RPMI7951 (cell line): ENCODE measurements at regions not wholly inside any gene's neighbourhood (a gene's known extent, or its start where the extent isn't known, plus 50 kb on each side); places are given as distances from the start of the nearest gene placed in this dataset.
"Not testable (repeated sequence)": the region's sequence is repeated elsewhere in the genome, so short reads cannot be mapped to it uniquely, and the experiment has no call there.

Experiments used
- DNase-seq: peaks from one replicate; pipeline ENCODE4 v3.0.0-alpha.2; 2012; ENCODE audit warnings: low read depth

DNA sequence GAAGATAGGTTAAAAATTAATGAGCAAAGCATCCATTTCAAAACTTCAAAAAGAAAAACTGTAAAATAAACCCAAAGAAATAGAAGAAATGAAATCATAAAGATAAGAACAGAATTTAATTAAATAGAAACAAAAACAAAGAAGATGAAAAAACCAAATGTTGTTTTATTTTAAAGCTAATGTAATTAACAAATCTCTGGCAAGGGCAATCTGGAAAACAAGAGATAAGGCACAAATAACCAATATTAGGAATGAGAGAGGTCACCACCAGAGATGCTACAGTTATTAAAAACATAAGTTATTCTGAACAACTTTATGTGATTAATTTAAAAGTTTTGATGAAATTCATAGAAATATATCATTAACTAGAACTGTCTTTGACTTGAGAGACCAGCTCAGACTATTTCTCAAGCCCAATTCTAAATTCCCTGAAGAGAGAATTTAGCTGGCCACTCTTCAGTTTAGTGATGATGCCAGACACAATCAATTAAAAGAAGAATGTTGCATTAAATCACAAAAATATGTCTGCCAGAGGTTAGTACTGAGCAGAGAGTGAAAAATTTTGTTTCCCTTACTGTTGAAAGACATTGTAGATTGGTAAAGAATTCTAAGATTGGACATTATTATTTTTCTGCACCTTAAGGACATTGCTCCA is 227.4 kb upstream of the VLDLR start:
- not testable (repeated sequence) for DNase-seq

- no peak for DNase-seq
Measured at GRCh38 chr9:2395814-2396612, 225.6 kb upstream of the VLDLR start.

DNA sequence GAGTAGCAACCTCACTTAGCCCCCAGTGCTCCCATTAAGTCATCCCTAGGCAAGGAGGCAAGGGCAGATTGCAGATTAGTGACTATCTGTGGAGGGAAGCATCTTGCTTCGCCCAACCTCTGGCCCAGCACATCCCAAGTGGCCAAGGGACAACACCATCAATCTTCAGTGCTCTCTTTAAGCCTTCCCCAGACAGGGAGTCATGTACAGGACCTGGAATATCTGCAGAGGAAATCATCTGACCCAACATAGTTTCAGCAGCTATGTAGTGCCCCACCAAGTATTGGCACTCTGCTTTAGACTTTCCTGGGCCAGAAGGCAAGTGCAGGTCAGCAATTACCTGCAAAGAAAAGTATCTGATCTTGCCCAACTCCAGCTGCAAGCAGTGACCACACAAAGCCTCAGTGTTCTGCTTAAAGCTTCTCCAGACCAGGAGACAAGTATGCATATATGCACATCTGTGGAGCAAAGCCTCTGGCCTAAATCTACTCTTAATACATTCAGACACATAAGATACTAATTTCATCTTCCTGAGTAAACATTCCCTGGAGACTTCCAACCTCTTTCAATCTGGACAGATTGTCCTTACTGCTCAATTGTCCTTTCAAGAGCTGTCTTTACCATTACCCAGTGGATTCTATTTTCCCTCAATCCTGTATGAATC is 224.8 kb upstream of the VLDLR start:
- no peak for DNase-seq

DNA sequence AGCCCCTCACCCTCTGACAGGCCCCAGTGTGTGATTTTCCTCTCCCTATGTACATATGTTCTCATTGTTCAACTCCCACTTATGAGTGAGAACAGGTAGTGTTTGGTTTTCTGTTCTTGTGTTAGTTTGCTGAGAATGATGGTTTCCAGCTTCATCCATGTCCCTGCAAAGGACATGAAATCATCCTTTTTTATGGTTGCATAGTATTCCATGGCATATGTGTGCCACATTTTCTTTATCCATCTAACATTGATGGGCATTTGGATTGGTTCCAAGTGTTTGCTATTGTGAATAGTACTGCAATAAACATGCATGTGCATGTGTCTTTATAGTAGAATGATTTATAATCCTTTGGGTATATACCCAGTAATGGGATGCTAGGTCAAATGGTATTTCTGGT is 223.7 kb upstream of the VLDLR start:
- DNase-seq: not testable (repeated sequence)

DNA sequence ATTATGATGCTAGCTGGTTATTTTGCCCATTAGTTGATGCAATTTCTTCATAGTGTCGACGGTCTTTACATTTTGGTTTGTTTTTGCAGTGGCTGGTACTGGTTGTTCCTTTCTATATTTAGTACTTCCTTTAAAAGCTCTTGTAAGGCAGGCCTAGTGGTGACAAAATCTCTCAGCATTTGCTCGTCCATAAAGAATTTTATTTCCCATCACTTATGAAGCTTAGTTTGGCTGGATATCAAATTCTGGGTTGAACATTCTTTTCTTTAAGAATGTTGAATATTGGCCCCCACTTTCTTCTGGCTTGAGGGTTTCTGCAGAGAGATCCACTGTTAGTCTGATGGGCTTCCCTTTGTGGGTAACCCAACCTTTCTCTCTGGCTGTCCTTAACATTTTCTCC is 219.8 kb upstream of the VLDLR start:
- DNase-seq: not testable (repeated sequence)

- DNase-seq: no peak
Measured at GRCh38 chr9:2403701-2404100, 217.9 kb upstream of the VLDLR start.

DNA sequence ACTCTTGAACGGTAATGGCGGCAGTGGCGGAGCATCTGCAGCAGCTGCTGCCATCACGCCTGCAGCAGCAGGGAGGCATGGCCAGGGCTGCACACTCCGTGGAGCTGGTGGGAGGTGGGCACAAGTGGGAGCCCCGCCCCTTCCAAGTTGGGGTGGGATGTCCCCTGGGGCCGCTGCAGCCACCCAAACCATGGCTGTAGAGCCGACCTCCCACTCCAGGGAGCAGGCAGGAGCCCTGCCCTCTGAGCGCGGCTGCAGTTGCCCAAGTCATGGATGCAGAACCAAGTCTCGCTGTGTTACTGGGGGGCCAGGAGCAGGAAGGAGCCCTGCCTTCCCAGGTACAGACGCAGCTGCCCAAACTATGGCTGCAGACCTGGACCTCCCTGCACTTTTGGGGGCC is 215.3 kb upstream of the VLDLR start:
- no peak for DNase-seq

DNA sequence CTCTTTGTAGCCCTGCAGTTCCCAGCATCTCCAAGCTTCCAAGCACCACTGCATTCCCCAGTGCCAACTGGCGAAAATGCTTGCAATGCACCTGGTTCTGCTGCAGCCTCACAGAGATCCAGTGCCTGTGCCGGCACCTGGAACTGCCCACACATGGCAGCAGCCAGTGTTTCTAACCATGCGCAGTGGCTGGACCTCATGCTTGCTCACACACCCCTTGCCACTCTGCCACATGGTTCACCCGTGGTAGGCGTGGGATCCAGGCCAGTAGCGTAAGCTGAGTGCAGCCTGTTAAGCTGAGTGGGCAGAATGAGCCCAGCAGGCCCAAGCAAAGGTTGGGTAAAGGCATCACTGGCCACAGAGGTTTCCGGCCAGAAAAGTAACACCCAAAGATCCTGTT is 214.1 kb upstream of the VLDLR start:
- no peak for DNase-seq

- DNase-seq: peak; percentile 40
Measured at GRCh38 chr9:2411459-2412215, 209.9 kb upstream of the VLDLR start.

- DNase-seq: no peak
Measured at GRCh38 chr9:2413160-2413805, 208.3 kb upstream of the VLDLR start.

- no peak for DNase-seq
Measured at GRCh38 chr9:2414465-2414864, 207.1 kb upstream of the VLDLR start.

DNA sequence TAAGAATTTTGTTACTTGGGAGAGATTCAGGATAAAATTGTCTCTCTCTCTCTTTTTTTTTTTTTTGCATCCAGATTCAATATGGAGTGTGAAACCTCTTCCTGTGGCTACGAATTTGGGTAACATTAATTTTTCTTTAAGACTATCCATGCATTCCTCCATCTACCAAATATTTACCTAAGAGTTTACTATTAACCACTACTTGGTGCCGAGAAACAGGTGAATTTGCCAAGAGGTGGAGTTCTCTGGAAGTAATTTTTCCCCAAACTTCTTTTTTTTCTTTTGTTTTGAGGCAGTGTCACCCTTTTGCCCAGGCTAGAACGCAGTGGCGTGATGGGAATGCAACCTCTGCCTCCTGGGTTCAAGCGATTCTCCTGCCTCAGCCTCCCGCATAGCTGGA is 206.3 kb upstream of the VLDLR start:
- no peak for DNase-seq

- DNase-seq: no peak
Measured at GRCh38 chr9:2417730-2418129, 203.9 kb upstream of the VLDLR start.

GRCh38 chr9:2418619-2419018 is 203.0 kb upstream of the VLDLR start:
- DNase-seq: peak; percentile 39

- no peak for DNase-seq
Measured at GRCh38 chr9:2419347-2419746, 202.2 kb upstream of the VLDLR start.

DNA sequence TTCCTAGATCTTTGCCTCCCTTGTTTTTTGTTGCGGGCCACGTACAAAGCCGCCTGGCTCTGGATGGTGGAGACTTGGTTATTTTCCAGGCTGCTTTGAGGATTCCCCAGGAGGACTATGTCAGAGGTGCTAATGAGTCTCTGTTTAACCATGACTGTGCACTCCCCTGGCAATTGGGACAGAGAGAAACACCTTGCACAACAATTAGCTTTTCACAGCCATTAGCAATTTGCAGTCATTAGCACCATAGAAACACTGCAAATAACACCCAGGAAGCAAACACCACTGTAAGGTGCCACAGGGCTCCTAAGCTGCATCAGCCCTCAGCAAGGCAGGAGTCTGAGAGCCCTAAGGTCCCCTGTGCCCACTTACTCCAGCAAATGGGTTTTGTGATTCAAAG is 201.0 kb upstream of the VLDLR start:
- DNase-seq: no peak

- DNase-seq: peak; percentile 48
Measured at GRCh38 chr9:2424619-2425033, 197.0 kb upstream of the VLDLR start.

DNA sequence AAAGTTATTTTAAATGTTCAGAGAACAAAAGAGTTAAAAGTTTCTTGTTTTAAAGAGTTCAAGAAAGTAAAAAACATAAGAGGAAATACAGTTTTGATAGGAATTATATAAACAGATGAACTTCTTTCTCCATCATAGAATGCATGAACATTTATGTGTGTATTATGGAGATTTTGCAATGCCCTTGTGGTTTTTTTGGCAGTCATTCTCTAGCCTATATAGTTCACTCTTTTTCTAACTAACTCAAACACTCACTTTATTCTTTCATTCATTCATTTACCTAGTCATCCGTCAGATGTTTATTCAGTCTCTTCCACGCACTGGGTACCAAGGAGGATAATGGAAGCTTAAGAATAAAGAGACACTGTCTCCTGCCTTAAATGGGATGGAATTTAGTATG is 195.9 kb upstream of the VLDLR start:
- DNase-seq: no peak

DNA sequence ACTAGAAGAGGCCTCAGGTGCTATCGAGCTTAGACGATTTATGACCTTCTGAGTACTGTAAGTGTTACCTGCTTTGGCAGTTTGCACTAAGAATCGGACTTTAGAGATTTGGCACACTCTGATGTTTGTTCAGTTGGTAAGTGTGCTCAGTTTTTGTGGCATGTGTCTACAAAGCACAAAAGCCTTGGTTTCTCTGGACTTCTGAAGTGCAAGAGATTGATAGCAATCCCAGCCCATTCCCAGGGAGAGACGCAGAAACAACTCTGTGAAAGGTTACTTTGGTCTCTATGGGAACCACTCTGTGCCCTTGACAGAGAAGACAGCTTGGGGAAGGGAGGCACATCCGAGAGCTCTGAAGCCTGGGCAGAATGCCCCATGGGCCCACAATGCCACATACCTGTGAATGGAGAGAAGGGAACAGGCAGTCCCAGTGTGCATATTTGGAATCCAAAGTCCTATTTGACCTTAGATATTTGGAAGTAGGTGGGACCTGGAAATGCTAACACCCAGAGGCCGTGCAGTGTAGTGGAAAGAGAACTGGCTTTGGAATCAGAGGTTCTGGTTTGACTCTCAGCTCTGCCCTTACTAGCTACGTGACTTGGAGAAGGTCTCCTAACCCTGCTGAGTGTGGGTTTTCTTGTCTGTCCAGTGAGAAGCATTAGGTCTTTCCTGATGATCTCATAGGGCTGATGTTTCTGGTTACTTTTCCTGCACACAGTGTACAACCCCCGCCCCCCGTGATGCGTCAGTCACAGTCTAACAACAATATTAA is 194.3 kb upstream of the VLDLR start:
- no peak for DNase-seq

GRCh38 chr9:2439957-2440356 is 181.6 kb upstream of the VLDLR start:
- DNase-seq: no peak

GRCh38 chr9:2443933-2444332 is 177.7 kb upstream of the VLDLR start:
- not testable (repeated sequence) for DNase-seq
